ENCODE measurements at regions not wholly inside any gene's neighbourhood (a gene's known extent, or its start where the extent isn't known, plus 50 kb on each side); places are given as distances from the start of the nearest gene placed in this dataset.

DNA sequence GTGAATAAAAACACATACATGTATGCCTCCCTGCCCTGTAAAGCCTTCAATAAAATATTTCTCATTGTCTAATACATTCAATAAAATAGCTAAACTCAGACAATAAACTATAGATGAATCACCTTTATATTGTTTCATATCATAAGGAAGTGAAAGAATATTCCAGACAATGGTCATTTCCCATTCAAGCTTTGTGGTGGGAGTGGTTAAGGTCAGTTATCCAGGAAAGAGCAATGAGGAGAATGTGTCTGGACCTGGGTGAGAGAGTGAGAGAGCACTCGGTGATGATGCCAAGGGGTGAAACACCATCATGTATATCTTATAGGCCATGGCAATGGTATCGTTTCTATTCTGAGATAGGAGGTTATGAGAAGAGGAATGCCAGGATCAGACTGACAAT, 197.8 kb downstream of the PDHA2 start:
- intact Hi-C loops (cut with micrococcal nuclease) = no loop called here
- Histone ChIP-seq H3K27me3 (ENCODE audit: control insufficient read depth in 2 of 2, insufficient read depth in 2 of 2, low read length in 2 of 2) (no peaks in the 10 kb centered on the region), H4K20me1 (ENCODE audit: insufficient read depth, low read length) (no peaks in the 10 kb centered on the region), H3K27ac (ENCODE audit: low read depth in 1 of 2, low read length in 2 of 2) (no peak overlapping the region), H3K36me3 (replicated peaks in 1 of 2; ENCODE audit: control insufficient read depth in 1 of 2, insufficient read depth in 2 of 2, low read length in 2 of 2) (no peaks in the 10 kb centered on the region), H2AFZ (ENCODE audit: insufficient read depth, low read depth, low read length, poor library complexity, severe bottlenecking) (no peak overlapping the region), H3K9ac (ENCODE audit: insufficient read depth, low read length, poor library complexity, severe bottlenecking) (no peak overlapping the region), H3K4me2 (replicated peaks; ENCODE audit: extremely low read depth, low read length, poor library complexity, severe bottlenecking) (no peak overlapping the region), H3K79me2 (ENCODE audit: insufficient read depth, low read length) (no peaks in the 10 kb centered on the region), H3K9me3 (replicated peaks in 1 of 2; ENCODE audit: control insufficient read depth in 1 of 2, insufficient read depth in 1 of 2, low read length in 2 of 2) (no peaks in the 10 kb centered on the region), H3K4me1 (ENCODE audit: control insufficient read depth in 1 of 2, insufficient read depth in 2 of 2, low read length in 2 of 2) (no peaks in the 10 kb centered on the region), H3K4me3 (replicated peaks in 1 of 3; ENCODE audit: low read depth in 2 of 3, low read length in 3 of 3) (no peak overlapping the region)
- DNase-seq = no peak
- no peaks in the 10 kb centered on the region for H3K36me3 Mint-ChIP-seq
- WGBS (ENCODE audit: insufficient coverage) = 67% methylated on average over 1 of the region's 2 CpGs
- H3K27ac Mint-ChIP-seq = no peak overlapping the region
- H3K4me1 Mint-ChIP-seq = no peaks in the 10 kb centered on the region
- H3K4me3 Mint-ChIP-seq = no peak overlapping the region
- TF ChIP-seq, protein P1, sequence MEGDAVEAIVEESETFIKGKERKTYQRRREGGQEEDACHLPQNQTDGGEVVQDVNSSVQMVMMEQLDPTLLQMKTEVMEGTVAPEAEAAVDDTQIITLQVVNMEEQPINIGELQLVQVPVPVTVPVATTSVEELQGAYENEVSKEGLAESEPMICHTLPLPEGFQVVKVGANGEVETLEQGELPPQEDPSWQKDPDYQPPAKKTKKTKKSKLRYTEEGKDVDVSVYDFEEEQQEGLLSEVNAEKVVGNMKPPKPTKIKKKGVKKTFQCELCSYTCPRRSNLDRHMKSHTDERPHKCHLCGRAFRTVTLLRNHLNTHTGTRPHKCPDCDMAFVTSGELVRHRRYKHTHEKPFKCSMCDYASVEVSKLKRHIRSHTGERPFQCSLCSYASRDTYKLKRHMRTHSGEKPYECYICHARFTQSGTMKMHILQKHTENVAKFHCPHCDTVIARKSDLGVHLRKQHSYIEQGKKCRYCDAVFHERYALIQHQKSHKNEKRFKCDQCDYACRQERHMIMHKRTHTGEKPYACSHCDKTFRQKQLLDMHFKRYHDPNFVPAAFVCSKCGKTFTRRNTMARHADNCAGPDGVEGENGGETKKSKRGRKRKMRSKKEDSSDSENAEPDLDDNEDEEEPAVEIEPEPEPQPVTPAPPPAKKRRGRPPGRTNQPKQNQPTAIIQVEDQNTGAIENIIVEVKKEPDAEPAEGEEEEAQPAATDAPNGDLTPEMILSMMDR (IDR thresholded peaks at IDR 0.05) = no peak
- H3K27me3 Mint-ChIP-seq (ENCODE audit: low read depth in 3 of 3) = no peaks in the 10 kb centered on the region
- H3K9me3 Mint-ChIP-seq = peaks cover 0 to 5% (median 0%) of the 10 kb centered on the region in 7 donors

DNA sequence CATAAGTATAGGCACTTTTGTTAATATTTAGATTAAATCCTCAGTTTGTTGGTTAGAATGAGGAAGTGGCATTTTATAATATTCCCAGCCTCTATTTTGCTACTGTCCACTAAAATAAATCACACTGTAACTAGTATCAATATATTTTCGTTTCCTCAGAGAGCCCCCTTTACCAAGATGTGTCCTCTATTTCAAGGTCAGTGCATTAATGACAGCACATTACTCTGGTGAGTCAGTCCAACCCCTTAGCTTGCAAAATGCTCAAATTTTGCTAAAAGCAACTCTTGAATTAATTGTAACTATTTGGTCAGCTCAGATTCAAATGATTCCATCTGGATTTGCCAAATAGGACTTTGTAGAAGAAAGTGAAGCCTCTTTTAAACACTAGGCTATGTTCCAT, 199.3 kb downstream of the PDHA2 start:
- 40% methylated on average over 1 of the region's 1 CpG for WGBS (ENCODE audit: insufficient coverage)
- Mint-ChIP-seq H3K4me1 (no peaks in the 10 kb centered on the region), H3K4me3 (no peak overlapping the region), H3K27ac (no peak overlapping the region), H3K36me3 (no peaks in the 10 kb centered on the region), H3K9me3 (peaks cover 0 to 2% (median 0%) of the 10 kb centered on the region in 7 donors), H3K27me3 (ENCODE audit: low read depth in 3 of 3) (no peaks in the 10 kb centered on the region)
- H3K4me3 ChIP-seq (replicated peaks in 1 of 3; ENCODE audit: low read depth in 2 of 3, low read length in 3 of 3) = no peak overlapping the region
- no peak overlapping the region for H2AFZ ChIP-seq (ENCODE audit: insufficient read depth, low read depth, low read length, poor library complexity, severe bottlenecking)
- no peaks in the 10 kb centered on the region for H3K36me3 ChIP-seq (replicated peaks in 1 of 2; ENCODE audit: control insufficient read depth in 1 of 2, insufficient read depth in 2 of 2, low read length in 2 of 2)
- no peak for DNase-seq
- H3K79me2 ChIP-seq (ENCODE audit: insufficient read depth, low read length) = no peaks in the 10 kb centered on the region
- H3K9me3 ChIP-seq (replicated peaks in 1 of 2; ENCODE audit: control insufficient read depth in 1 of 2, insufficient read depth in 1 of 2, low read length in 2 of 2) = no peaks in the 10 kb centered on the region
- no peaks in the 10 kb centered on the region for H3K27me3 ChIP-seq (ENCODE audit: control insufficient read depth in 2 of 2, insufficient read depth in 2 of 2, low read length in 2 of 2)
- no peak overlapping the region for H3K9ac ChIP-seq (ENCODE audit: insufficient read depth, low read length, poor library complexity, severe bottlenecking)
- no peaks in the 10 kb centered on the region for H4K20me1 ChIP-seq (ENCODE audit: insufficient read depth, low read length)
- no peak overlapping the region for H3K4me2 ChIP-seq (replicated peaks; ENCODE audit: extremely low read depth, low read length, poor library complexity, severe bottlenecking)
- no peak overlapping the region for H3K27ac ChIP-seq (ENCODE audit: low read depth in 1 of 2, low read length in 2 of 2)
- intact Hi-C loops (cut with micrococcal nuclease) = no loop called here
- H3K4me1 ChIP-seq (ENCODE audit: control insufficient read depth in 1 of 2, insufficient read depth in 2 of 2, low read length in 2 of 2) = no peaks in the 10 kb centered on the region
- TF ChIP-seq, protein P1 (IDR thresholded peaks at IDR 0.05) = no peak
